Gastrocnemius medialis (tissue), 4 donors: ENCODE measurements at regions not wholly inside any gene's neighbourhood (a gene's known extent, or its start where the extent isn't known, plus 50 kb on each side); places are given as distances from the start of the nearest gene placed in this dataset.

ENCODE experiments used
- ATAC-seq, 2 donors: fragments of 150-250 bp; one replicate each; pipeline ENCODE4 v1.9.1; 2016
- DNase-seq, 2 donors: peaks; one replicate each; pipeline ENCODE4 v3.0.0-alpha.2; 2019
- H3K27ac ChIP-seq, 4 donors: fragments of 200-600 bp; sonication (generic); 1 replicate in 1 of 4; 2 replicates in 3 of 4; pipeline ENCODE4 v1.5.1; 2016 to 2018; ENCODE audit warnings: mild to moderate bottlenecking in 2 of 4, moderate library complexity in 1 of 4
- H3K27me3 ChIP-seq, 3 donors: fragments of 200-600 bp; sonication (generic) in 2 of 3; 1 replicate in 1 of 3; 2 replicates in 2 of 3; pipeline versions ENCODE4 v1.5.1 to v1.6.0; 2016 to 2019; ENCODE audit warnings: mild to moderate bottlenecking in 1 of 3, moderate library complexity in 1 of 3
- H3K36me3 ChIP-seq, 2 donors: fragments of 200-600 bp; sonication (generic) in 1 of 2; one replicate each; pipeline ENCODE4 v1.5.1; 2017 to 2018
- H3K4me1 ChIP-seq, 2 donors: fragments of 200-600 bp; sonication (generic) in 1 of 2; one replicate each; pipeline ENCODE4 v1.5.1; 2016 to 2017; ENCODE audit warnings: mild to moderate bottlenecking in 2 of 2
- H3K4me3 ChIP-seq, 4 donors: fragments of 200-600 bp; sonication (generic) in 3 of 4; 1 replicate in 1 of 4; 2 replicates in 3 of 4; pipeline ENCODE4 v1.5.1; 2016 to 2019; ENCODE audit warnings: mild to moderate bottlenecking in 2 of 4
- H3K9me3 ChIP-seq, 3 donors: fragments of 200-600 bp; sonication (generic) in 2 of 3; 1 replicate in 1 of 3; 2 replicates in 2 of 3; pipeline ENCODE4 v1.5.1; 2016 to 2019
- CTCF ChIP-seq, 5 experiments: fragments of 450-650 bp in 3 of 5; fragments of 200-600 bp in 2 of 5; sonication (generic) in 2 of 5; IDR thresholded peaks in 4 of 5; conservative IDR thresholded peaks in 1 of 5; 1 replicate in 4 of 5; 2 replicates in 1 of 5; pipeline ENCODE4 v1.5.1; 2016 to 2019; ENCODE audit warnings: antibody characterized with exemption in 5 of 5, mild to moderate bottlenecking in 3 of 5, moderate library complexity in 3 of 5
- POLR2A ChIP-seq, 2 donors: fragments of 450-650 bp; IDR thresholded peaks; one replicate each; pipeline ENCODE4 v1.6.1; 2017; ENCODE audit warnings: antibody characterized with exemption in 2 of 2, mild to moderate bottlenecking in 2 of 2, moderate library complexity in 2 of 2
- in situ Hi-C, 4 donors: fragments of 200-750 bp; cut with MboI; loops; one replicate each; pipeline versions ENCODE4 v1.15.0 to v1.8.0; 2017; ENCODE audit warnings: low sequenced_read_pairs in 4 of 4
- intact Hi-C: fragments of 100-400 bp; cut with DNase I; formaldehyde crosslinking; loops from one replicate; pipeline ENCODE4 v1.15.1; 2023; ENCODE audit warnings: low total_unique reads

- H3K4me1 ChIP-seq: no peaks in the 10 kb centered on the region
- DNase-seq (no peak), ATAC-seq (peak in 1 of 2 donors; percentile 55)
- no peak overlapping the region for H3K4me3 ChIP-seq
- no peaks in the 10 kb centered on the region for H3K27me3 ChIP-seq
- intact Hi-C loops (no loop called here), in situ Hi-C loops (no loop called here)
- H3K36me3 ChIP-seq: no peaks in the 10 kb centered on the region
- no peaks in the 10 kb centered on the region for H3K9me3 ChIP-seq
- no peak overlapping the region for H3K27ac ChIP-seq
- TF ChIP-seq POLR2A (IDR thresholded peaks at IDR 0.05) (no peak), CTCF (IDR thresholded peaks at IDR 0.05 in 4 of 5, conservative IDR thresholded peaks at IDR 0.05 in 1 of 5) (no peak)
Observed at GRCh38 chr3:139737682-139738361, 60.0 kb upstream of the NMNAT3 start.

- no peak overlapping the region for H3K27ac ChIP-seq
- intact Hi-C loops (no loop called here), in situ Hi-C loops (no loop called here)
- H3K4me1 ChIP-seq: no peaks in the 10 kb centered on the region
- TF ChIP-seq CTCF (IDR thresholded peaks at IDR 0.05 in 4 of 5, conservative IDR thresholded peaks at IDR 0.05 in 1 of 5): no peak
- no peak for TF ChIP-seq POLR2A (IDR thresholded peaks at IDR 0.05)
- H3K4me3 ChIP-seq: no peak overlapping the region
- H3K27me3 ChIP-seq: no peaks in the 10 kb centered on the region
- no peaks in the 10 kb centered on the region for H3K36me3 ChIP-seq
- no peaks in the 10 kb centered on the region for H3K9me3 ChIP-seq
- DNase-seq: no peak
- ATAC-seq: no peak
Observed at GRCh38 chr3:139735191-139735590, 57.4 kb upstream of the NMNAT3 start.

- in situ Hi-C loops: no loop called here
- Histone ChIP-seq H3K9me3 (no peaks in the 10 kb centered on the region), H3K36me3 (no peaks in the 10 kb centered on the region), H3K4me1 (no peaks in the 10 kb centered on the region), H3K27ac (no peak overlapping the region), H3K27me3 (no peaks in the 10 kb centered on the region), H3K4me3 (no peak overlapping the region)
- intact Hi-C loops: no loop called here
- TF ChIP-seq POLR2A (IDR thresholded peaks at IDR 0.05) (no peak), CTCF (IDR thresholded peaks at IDR 0.05 in 4 of 5, conservative IDR thresholded peaks at IDR 0.05 in 1 of 5) (no peak)
- ATAC-seq: peak in 1 of 2 donors; percentile 26
- DNase-seq: no peak
Observed at GRCh38 chr3:139732729-139733128, 55.0 kb upstream of the NMNAT3 start.

GRCh38 chr3:139729300-139729699 is 51.5 kb upstream of the NMNAT3 start:
- intact Hi-C loops: no loop called here
- no peak for TF ChIP-seq POLR2A (IDR thresholded peaks at IDR 0.05)
- no peak for TF ChIP-seq CTCF (IDR thresholded peaks at IDR 0.05 in 4 of 5, conservative IDR thresholded peaks at IDR 0.05 in 1 of 5)
- Histone ChIP-seq H3K27ac (no peak overlapping the region), H3K9me3 (no peaks in the 10 kb centered on the region), H3K4me3 (no peak overlapping the region), H3K27me3 (no peaks in the 10 kb centered on the region), H3K36me3 (no peaks in the 10 kb centered on the region), H3K4me1 (no peaks in the 10 kb centered on the region)
- in situ Hi-C loops: no loop called here
- no peak for DNase-seq
- no peak for ATAC-seq

GRCh38 chr3:139728414-139728813 is 50.6 kb upstream of the NMNAT3 start:
- DNase-seq (no peak), ATAC-seq (no peak)
- Histone ChIP-seq H3K9me3 (no peaks in the 10 kb centered on the region), H3K4me3 (no peak overlapping the region), H3K36me3 (no peaks in the 10 kb centered on the region), H3K4me1 (no peaks in the 10 kb centered on the region), H3K27me3 (no peaks in the 10 kb centered on the region), H3K27ac (no peak overlapping the region)
- in situ Hi-C loops (no loop called here), intact Hi-C loops (no loop called here)
- TF ChIP-seq CTCF (IDR thresholded peaks at IDR 0.05 in 4 of 5, conservative IDR thresholded peaks at IDR 0.05 in 1 of 5) (no peak), POLR2A (IDR thresholded peaks at IDR 0.05) (no peak)
